Parathyroid adenoma (tissue), 2 donors: ENCODE measurements at regions not wholly inside any gene's neighbourhood (a gene's known extent, or its start where the extent isn't known, plus 50 kb on each side); places are given as distances from the start of the nearest gene placed in this dataset.

Experiments
- H2AFZ ChIP-seq: fragments of 300-600 bp; sonication (generic); one replicate; pipeline ENCODE4 v1.7.0; 2017; ENCODE audit warnings: antibody characterized with exemption, mild to moderate bottlenecking
- H3K27ac ChIP-seq: fragments of 300-600 bp; sonication (generic); one replicate; pipeline ENCODE4 v1.7.0; 2017
- H3K27me3 ChIP-seq: fragments of 300-600 bp; sonication (generic); one replicate; pipeline ENCODE4 v1.7.0; 2017; ENCODE audit warnings: low read length; ENCODE audit not compliant: control insufficient read depth, insufficient read depth
- H3K36me3 ChIP-seq: fragments of 300-600 bp; sonication (generic); one replicate; pipeline ENCODE4 v1.7.0; 2017; ENCODE audit warnings: low read length; ENCODE audit not compliant: control insufficient read depth, insufficient read depth
- H3K4me1 ChIP-seq: fragments of 300-600 bp; sonication (generic); one replicate; pipeline ENCODE4 v1.7.0; 2017; ENCODE audit warnings: control low read depth
- H3K4me2 ChIP-seq: fragments of 300-600 bp; sonication (generic); one replicate; pipeline ENCODE4 v1.7.0; 2017; ENCODE audit warnings: low read length
- H3K4me3 ChIP-seq: fragments of 300-600 bp; sonication (generic); one replicate; pipeline ENCODE4 v1.7.0; 2017; ENCODE audit warnings: low read depth, low read length
- H3K79me2 ChIP-seq: fragments of 300-600 bp; sonication (generic); one replicate; pipeline ENCODE4 v1.7.0; 2017; ENCODE audit warnings: control low read depth
- H3K9ac ChIP-seq: fragments of 300-600 bp; sonication (generic); one replicate; pipeline ENCODE4 v1.7.0; 2017; ENCODE audit warnings: mild to moderate bottlenecking
- H3K9me3 ChIP-seq: fragments of 300-600 bp; sonication (generic); one replicate; pipeline ENCODE4 v1.7.0; 2017; ENCODE audit warnings: low read length; ENCODE audit not compliant: control insufficient read depth
- CTCF ChIP-seq: fragments of 300-600 bp; sonication (generic); IDR thresholded peaks from one replicate; pipeline ENCODE4 v1.7.0; 2017; ENCODE audit warnings: antibody characterized with exemption, mild to moderate bottlenecking
- donor health status: primary hyperparathyroidism.

DNA sequence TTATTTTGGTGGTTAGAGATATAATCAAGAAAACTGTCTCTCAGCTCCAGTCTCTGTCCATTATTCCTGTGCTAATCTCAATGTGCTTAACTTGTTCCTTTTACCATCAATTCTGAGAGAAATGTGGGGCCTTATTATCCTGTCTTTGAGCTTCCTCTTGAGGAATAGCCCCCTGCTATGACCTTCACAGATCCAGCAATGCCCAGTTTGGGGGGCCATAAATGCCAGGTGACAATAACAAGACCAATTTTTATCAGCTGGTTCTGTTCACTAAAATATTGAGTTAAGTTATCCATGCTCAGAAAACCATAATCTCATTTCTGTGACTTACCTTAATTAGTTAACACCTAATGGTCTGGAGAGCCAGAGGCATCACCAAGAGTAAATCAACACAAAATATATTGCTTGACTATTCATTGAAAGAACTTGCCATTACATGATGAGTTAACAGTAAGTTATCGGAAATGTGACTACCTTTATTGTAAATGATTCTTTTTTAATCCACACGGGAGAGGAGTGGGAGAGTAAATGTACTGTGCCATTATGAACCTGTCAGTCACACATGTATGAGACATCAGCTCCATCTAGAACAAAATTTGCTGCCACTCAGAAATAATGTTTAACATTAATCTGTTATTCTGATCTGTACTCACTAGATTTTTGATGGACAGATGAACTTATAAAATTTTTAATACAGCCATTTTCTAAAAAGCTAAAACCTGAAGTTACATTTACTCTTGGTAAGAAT lies 149.7 kb downstream of the ID4 start:
- no peak overlapping the region for H3K9ac ChIP-seq
- no peaks in the 10 kb centered on the region for H3K79me2 ChIP-seq
- H3K36me3 ChIP-seq = no peaks in the 10 kb centered on the region
- H3K27ac ChIP-seq = no peak overlapping the region
- H3K4me3 ChIP-seq = no peak overlapping the region
- no peak overlapping the region for H2AFZ ChIP-seq
- H3K4me1 ChIP-seq = no peaks in the 10 kb centered on the region
- no peak for TF ChIP-seq CTCF
- H3K27me3 ChIP-seq = no peaks in the 10 kb centered on the region
- no peaks in the 10 kb centered on the region for H3K9me3 ChIP-seq
- no peak overlapping the region for H3K4me2 ChIP-seq

GRCh38 chr6:19988555-19988954 lies 151.4 kb downstream of the ID4 start:
- Histone ChIP-seq H3K4me2 (no peak overlapping the region), H3K4me1 (no peaks in the 10 kb centered on the region), H3K9me3 (no peaks in the 10 kb centered on the region), H2AFZ (no peak overlapping the region), H3K79me2 (no peaks in the 10 kb centered on the region), H3K27ac (no peak overlapping the region), H3K4me3 (no peak overlapping the region), H3K36me3 (no peaks in the 10 kb centered on the region), H3K9ac (no peak overlapping the region), H3K27me3 (no peaks in the 10 kb centered on the region)
- no peak for TF ChIP-seq CTCF

- Histone ChIP-seq H3K79me2 (no peaks in the 10 kb centered on the region), H3K4me2 (no peak overlapping the region), H3K9me3 (no peaks in the 10 kb centered on the region)
Measured at GRCh38 chr6:19991176-19991575, 154.0 kb downstream of the ID4 start.

GRCh38 chr6:19994909-19995308 lies 157.7 kb downstream of the ID4 start:
- H3K4me3 ChIP-seq = no peak overlapping the region
- TF ChIP-seq CTCF = no peak
- H2AFZ ChIP-seq = no peak overlapping the region
- H3K79me2 ChIP-seq = no peaks in the 10 kb centered on the region
- no peak overlapping the region for H3K27ac ChIP-seq
- no peak overlapping the region for H3K4me2 ChIP-seq
- no peak overlapping the region for H3K9ac ChIP-seq
- no peaks in the 10 kb centered on the region for H3K9me3 ChIP-seq
- no peaks in the 10 kb centered on the region for H3K36me3 ChIP-seq
- no peaks in the 10 kb centered on the region for H3K27me3 ChIP-seq
- H3K4me1 ChIP-seq = no peaks in the 10 kb centered on the region

More at GRCh38 chr6:19991176-19991575, 154.0 kb downstream of the ID4 start:
- Histone ChIP-seq H2AFZ (no peak overlapping the region), H3K27me3 (no peaks in the 10 kb centered on the region), H3K4me3 (no peak overlapping the region), H3K27ac (no peak overlapping the region), H3K4me1 (no peaks in the 10 kb centered on the region), H3K36me3 (no peaks in the 10 kb centered on the region), H3K9ac (no peak overlapping the region)
- TF ChIP-seq CTCF = no peak
